IMR-90 (cell line): ENCODE measurements at regions not wholly inside any gene's neighbourhood (a gene's known extent, or its start where the extent isn't known, plus 50 kb on each side); places are given as distances from the start of the nearest gene placed in this dataset.

Experiments
- ATAC-seq: fragments of 200-7000 bp; cut with Tn5 transposase; 2 replicates; pipeline ENCODE4 v1.9.1; 2020; ENCODE audit warnings: low read depth, mild to moderate bottlenecking, moderate library complexity
- BruUV-seq: library from RNA; stranded (reverse); fragments of 400-500 nt; replicated peaks from 2 replicates; lab custom pipeline; 2021; lab: Mats Ljungman, UMichigan
- CTCF ChIA-PET: fragments of 300-600 bp; formaldehyde crosslinking; extraction: SDS; loops from one replicate; lab custom pipeline; 2021; ENCODE audit warnings: antibody characterized with exemption; lab: Yijun Ruan, JAX
- POLR2A ChIA-PET: fragments of 300-600 bp; sonication (Branson Sonifier 250); formaldehyde crosslinking; loops from one replicate; lab custom pipeline; 2022; ENCODE audit warnings: antibody characterized with exemption; ENCODE audit not compliant: unreplicated experiment; lab: Charles Lee
- DNase-seq: peaks from one replicate; pipeline ENCODE4 v3.0.0; 2013
- H2AFZ ChIP-seq: replicated peaks from 2 replicates; pipeline ENCODE3; 2013; ENCODE audit warnings: low read length, mild to moderate bottlenecking; ENCODE audit not compliant: poor library complexity
- H2AK5ac ChIP-seq: 2 replicates; pipeline ENCODE4 v1.6.1; 2013; ENCODE audit warnings: low read depth, low read length, inconsistent platforms
- H2AK9ac ChIP-seq: replicated peaks from 2 replicates; pipeline ENCODE3; 2013; ENCODE audit warnings: mild to moderate bottlenecking, low read depth, low read length, moderate library complexity; ENCODE audit not compliant: poor library complexity
- H2BK120ac ChIP-seq: 2 replicates; pipeline ENCODE4 v1.6.1; 2013; ENCODE audit warnings: low read depth, low read length, inconsistent platforms
- H2BK15ac ChIP-seq: 3 replicates; pipeline ENCODE4 v1.6.1; 2013; ENCODE audit warnings: low read depth, low read length, inconsistent platforms
- H2BK20ac ChIP-seq: 2 replicates; pipeline ENCODE4 v1.6.1; 2013; ENCODE audit warnings: low read depth, mild to moderate bottlenecking, inconsistent platforms, low read length, moderate library complexity
- H2BK5ac ChIP-seq: 2 replicates; pipeline ENCODE4 v1.6.1; 2013; ENCODE audit warnings: mild to moderate bottlenecking, low read depth, low read length, inconsistent platforms; ENCODE audit not compliant: poor library complexity, severe bottlenecking
- H3K14ac ChIP-seq: replicated peaks from 2 replicates; pipeline ENCODE4 v1.6.1; 2013; ENCODE audit warnings: low read depth, low read length, inconsistent platforms
- H3K18ac ChIP-seq: 2 replicates; pipeline ENCODE4 v1.6.1; 2013; ENCODE audit warnings: low read depth, low read length, control low read depth
- H3K23ac ChIP-seq: 2 replicates; pipeline ENCODE4 v1.6.1; 2013; ENCODE audit warnings: low read depth, low read length, inconsistent platforms
- H3K27ac ChIP-seq: 2 replicates; pipeline ENCODE4 v1.5.1; 2013; ENCODE audit warnings: mild to moderate bottlenecking, control low read depth, low read length; ENCODE audit not compliant: insufficient read depth
- H3K27me3 ChIP-seq: 2 replicates; pipeline ENCODE4 v1.6.1; 2013; ENCODE audit warnings: low read length; ENCODE audit not compliant: control insufficient read depth, insufficient read depth
- H3K36me3 ChIP-seq: 2 replicates; pipeline ENCODE4 v1.6.1; 2013; ENCODE audit warnings: low read length, mixed read lengths; ENCODE audit not compliant: control insufficient read depth, insufficient read depth
- H3K4ac ChIP-seq: 2 replicates; pipeline ENCODE4 v1.6.1; 2013; ENCODE audit warnings: low read depth, low read length, inconsistent platforms
- H3K4me1 ChIP-seq: 2 replicates; pipeline ENCODE4 v1.6.1; 2013; ENCODE audit warnings: low read length, mixed read lengths; ENCODE audit not compliant: control insufficient read depth, insufficient read depth
- H3K4me2 ChIP-seq: 2 replicates; pipeline ENCODE4 v1.6.1; 2013; ENCODE audit warnings: low read depth, mild to moderate bottlenecking, control low read depth, low read length, moderate library complexity
- H3K4me3 ChIP-seq: 2 replicates; pipeline ENCODE4 v1.5.1; 2013; ENCODE audit warnings: low read depth, mild to moderate bottlenecking, control low read depth, low read length, moderate library complexity; ENCODE audit not compliant: insufficient read depth
- H3K56ac ChIP-seq: 2 replicates; pipeline ENCODE4 v1.6.1; 2013; ENCODE audit warnings: low read length, inconsistent platforms; ENCODE audit not compliant: insufficient read depth; ENCODE audit errors: extremely low read depth
- H3K79me1 ChIP-seq, 2 experiments: 2 replicates each; pipeline ENCODE4 v1.6.1; 2013; ENCODE audit warnings: low read length in 2 of 2, inconsistent platforms in 1 of 2, low read depth in 1 of 2
- H3K9ac ChIP-seq: 2 replicates; pipeline ENCODE4 v1.6.1; 2013; ENCODE audit warnings: low read depth, low read length, control low read depth
- H3K9me1 ChIP-seq: 2 replicates; pipeline ENCODE4 v1.6.1; 2013; ENCODE audit warnings: low read length, inconsistent platforms; ENCODE audit not compliant: insufficient read depth
- H3K9me3 ChIP-seq: 2 replicates; pipeline ENCODE4 v1.6.1; 2013; ENCODE audit warnings: low read length; ENCODE audit not compliant: control insufficient read depth, insufficient read depth
- H4K20me1 ChIP-seq: 2 replicates; pipeline ENCODE4 v1.6.1; 2013; ENCODE audit warnings: low read length, inconsistent platforms; ENCODE audit not compliant: insufficient read depth
- H4K5ac ChIP-seq: 2 replicates; pipeline ENCODE4 v1.6.1; 2013; ENCODE audit warnings: mild to moderate bottlenecking, low read depth, low read length, control low read depth
- H4K8ac ChIP-seq, 2 experiments: 2 replicates each; pipeline ENCODE4 v1.6.1; 2013; ENCODE audit warnings: low read depth in 2 of 2, low read length in 2 of 2, control low read depth in 1 of 2, inconsistent platforms in 1 of 2
- H4K91ac ChIP-seq: 2 replicates; pipeline ENCODE4 v1.6.1; 2013; ENCODE audit warnings: low read depth, low read length, inconsistent platforms; ENCODE audit not compliant: insufficient read depth
- BHLHE40 ChIP-seq: fragments of 150-350 bp; IDR thresholded peaks from 2 replicates; pipeline ENCODE4 v1.6.1; 2016; ENCODE audit warnings: mild to moderate bottlenecking, low read depth, low read length
- MAZ ChIP-seq: IDR thresholded peaks from 2 replicates; pipeline ENCODE4 v1.6.1; 2012; ENCODE audit warnings: low read depth, mild to moderate bottlenecking, low read length, improper control_type of control experiment, moderate library complexity, borderline replicate concordance
- MXI1 ChIP-seq: IDR thresholded peaks from 2 replicates; pipeline ENCODE4 v1.6.1; 2012; ENCODE audit warnings: low read depth, mild to moderate bottlenecking, low read length, moderate library complexity, borderline replicate concordance
- RCOR1 ChIP-seq: IDR thresholded peaks from 2 replicates; pipeline ENCODE4 v1.6.1; 2012; ENCODE audit warnings: mild to moderate bottlenecking, low read length, improper control_type of control experiment; ENCODE audit not compliant: insufficient replicate concordance
- WGBS, 2 experiments: methylation state at CpG; one replicate each; pipeline versions ENCODE4 v1.1.5 to v1.1.7; 2013; ENCODE audit warnings: missing lambda C conversion rate in 2 of 2; ENCODE audit not compliant: insufficient read length in 1 of 2; ENCODE audit errors: extremely low coverage in 2 of 2; 5-methylcytosine and 5-hydroxymethylcytosine counted together
- dilution Hi-C: fragments of 300-500 bp; cut with HindIII; formaldehyde crosslinking; loops from one replicate; pipeline ENCODE4 v1.14.3; 2018; ENCODE audit warnings: low sequenced_read_pairs; ENCODE audit not compliant: unreplicated experiment
- in situ Hi-C: fragments of 300-500 bp; cut with MboI; formaldehyde crosslinking; loops from 3 replicates; pipeline ENCODE4 v1.14.3; 2019; ENCODE audit warnings: low sequenced_read_pairs, inconsistent platforms, mixed read lengths
- intact Hi-C: fragments of 100-400 bp; cut with micrococcal nuclease; formaldehyde crosslinking; loops from 2 replicates; pipeline ENCODE4 v1.10.0; 2022
- TF ChIP-seq, protein P1 (sequence below): conservative IDR thresholded peaks from 2 replicates; pipeline ENCODE4 v1.5.1; 2012; ENCODE audit warnings: mild to moderate bottlenecking, low read depth, low read length, improper control_type of control experiment
- TF ChIP-seq, protein P2 (sequence below): fragments of 150-350 bp; IDR thresholded peaks from 2 replicates; pipeline ENCODE4 v1.6.1; 2016; ENCODE audit warnings: low read depth, mild to moderate bottlenecking, low read length, moderate library complexity, borderline replicate concordance

DNA sequence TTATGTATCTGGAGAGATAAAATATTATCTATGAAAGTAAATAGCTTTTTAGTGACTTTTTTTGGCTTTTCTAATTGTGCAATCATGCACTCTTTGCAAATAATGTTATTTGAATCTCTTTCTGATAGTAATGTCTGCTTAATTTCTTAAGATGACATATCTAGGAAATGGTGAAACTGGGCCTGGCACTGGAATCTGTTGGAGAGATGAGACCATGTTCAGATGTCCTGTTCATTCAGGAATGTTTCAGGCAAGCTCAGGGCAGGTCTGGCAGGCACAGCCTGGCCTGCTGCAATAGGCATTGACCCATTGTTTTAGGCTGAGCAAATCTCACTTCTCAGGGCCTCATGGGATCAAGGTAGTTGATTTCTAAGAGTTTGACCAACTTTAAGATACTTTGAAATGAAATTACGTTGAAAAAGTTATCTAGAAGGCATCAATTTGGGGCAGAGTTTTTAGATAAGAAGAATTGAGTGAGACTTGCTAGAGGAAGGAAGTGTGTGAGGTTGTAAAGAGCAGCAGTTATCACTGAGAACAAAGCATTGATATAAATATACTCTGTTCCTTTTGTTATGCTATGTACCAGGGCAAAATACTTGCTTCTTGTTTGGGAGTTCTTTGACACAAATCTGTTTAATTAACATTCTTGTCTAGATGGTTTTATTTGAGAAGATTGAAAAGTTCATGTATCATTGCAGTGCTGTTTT lies 133.0 kb upstream of the LEF1 start:
- dilution Hi-C loops (no loop called here), in situ Hi-C loops (no loop called here), intact Hi-C loops (no loop called here)
- POLR2A ChIA-PET: no interaction called here
- Histone ChIP-seq H3K4me1 (no peaks in the 10 kb centered on the region), H3K18ac (no peak overlapping the region), H2AK9ac (no peak overlapping the region), H2BK15ac (no peak overlapping the region), H3K9me1 (0 out of 2 replicates have a peak, but pooled peaks cover 2% of the 10 kb centered on the region), H3K4me3 (no peak overlapping the region), H3K4ac (no peak overlapping the region), H2BK120ac (no peak overlapping the region), H3K14ac (no peak overlapping the region), H2BK20ac (no peak overlapping the region), H4K5ac (no peak overlapping the region), H2AFZ (no peak overlapping the region), H3K9ac (no peak overlapping the region), H2BK5ac (no peak overlapping the region), H3K23ac (no peak overlapping the region), H3K27ac (no peak overlapping the region), H3K56ac (no peak overlapping the region), H3K79me1 (no peaks in the 10 kb centered on the region), H3K27me3 (no peaks in the 10 kb centered on the region; the same call in 1 of the 2 replicates), H4K8ac (no peak overlapping the region), H3K4me2 (no peak overlapping the region), H4K20me1 (no peaks in the 10 kb centered on the region), H3K9me3 (no peaks in the 10 kb centered on the region), H2AK5ac (no peak overlapping the region), H3K36me3 (no peaks in the 10 kb centered on the region), H4K91ac (no peak overlapping the region)
- no TSS peak for BruUV-seq
- TF ChIP-seq BHLHE40 (no peak), MXI1 (no peak), RCOR1 (no peak), MAZ (no peak)
- TF ChIP-seq, protein P1, sequence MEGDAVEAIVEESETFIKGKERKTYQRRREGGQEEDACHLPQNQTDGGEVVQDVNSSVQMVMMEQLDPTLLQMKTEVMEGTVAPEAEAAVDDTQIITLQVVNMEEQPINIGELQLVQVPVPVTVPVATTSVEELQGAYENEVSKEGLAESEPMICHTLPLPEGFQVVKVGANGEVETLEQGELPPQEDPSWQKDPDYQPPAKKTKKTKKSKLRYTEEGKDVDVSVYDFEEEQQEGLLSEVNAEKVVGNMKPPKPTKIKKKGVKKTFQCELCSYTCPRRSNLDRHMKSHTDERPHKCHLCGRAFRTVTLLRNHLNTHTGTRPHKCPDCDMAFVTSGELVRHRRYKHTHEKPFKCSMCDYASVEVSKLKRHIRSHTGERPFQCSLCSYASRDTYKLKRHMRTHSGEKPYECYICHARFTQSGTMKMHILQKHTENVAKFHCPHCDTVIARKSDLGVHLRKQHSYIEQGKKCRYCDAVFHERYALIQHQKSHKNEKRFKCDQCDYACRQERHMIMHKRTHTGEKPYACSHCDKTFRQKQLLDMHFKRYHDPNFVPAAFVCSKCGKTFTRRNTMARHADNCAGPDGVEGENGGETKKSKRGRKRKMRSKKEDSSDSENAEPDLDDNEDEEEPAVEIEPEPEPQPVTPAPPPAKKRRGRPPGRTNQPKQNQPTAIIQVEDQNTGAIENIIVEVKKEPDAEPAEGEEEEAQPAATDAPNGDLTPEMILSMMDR: no peak
- TF ChIP-seq, protein P2, sequence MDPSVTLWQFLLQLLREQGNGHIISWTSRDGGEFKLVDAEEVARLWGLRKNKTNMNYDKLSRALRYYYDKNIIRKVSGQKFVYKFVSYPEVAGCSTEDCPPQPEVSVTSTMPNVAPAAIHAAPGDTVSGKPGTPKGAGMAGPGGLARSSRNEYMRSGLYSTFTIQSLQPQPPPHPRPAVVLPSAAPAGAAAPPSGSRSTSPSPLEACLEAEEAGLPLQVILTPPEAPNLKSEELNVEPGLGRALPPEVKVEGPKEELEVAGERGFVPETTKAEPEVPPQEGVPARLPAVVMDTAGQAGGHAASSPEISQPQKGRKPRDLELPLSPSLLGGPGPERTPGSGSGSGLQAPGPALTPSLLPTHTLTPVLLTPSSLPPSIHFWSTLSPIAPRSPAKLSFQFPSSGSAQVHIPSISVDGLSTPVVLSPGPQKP: no peak
- ATAC-seq (no peak), DNase-seq (no peak)
- WGBS, 2 experiments: 20% methylated on average over 1 of the region's 1 CpG; no CpG with 5 or more reads in 1 of the 2 experiments
- CTCF ChIA-PET: no interaction called here
